ENCODE measurements at regions not wholly inside any gene's neighbourhood (a gene's known extent, or its start where the extent isn't known, plus 50 kb on each side); places are given as distances from the start of the nearest gene placed in this dataset.

- no peak overlapping the region for H3K27ac Mint-ChIP-seq
- H3K4me3 Mint-ChIP-seq = no peak overlapping the region
- peaks cover 17% of the 10 kb centered on the region for H3K9me3 Mint-ChIP-seq
- H3K27me3 Mint-ChIP-seq (ENCODE audit: low read depth) = peaks cover 21% of the 10 kb centered on the region
- peaks cover 2% of the 10 kb centered on the region for H3K36me3 Mint-ChIP-seq (ENCODE audit: low read depth)
- peaks cover 11% of the 10 kb centered on the region for H3K4me1 Mint-ChIP-seq (ENCODE audit: low read depth)
Observed at GRCh38 chr1:59122527-59122926, 174.4 kb upstream of the FGGY start.

GRCh38 chr1:59123081-59123681 lies 173.7 kb upstream of the FGGY start:
- H3K4me1 Mint-ChIP-seq (ENCODE audit: low read depth) = peaks cover 13% of the 10 kb centered on the region
- H3K27me3 Mint-ChIP-seq (ENCODE audit: low read depth) = peaks cover 17% of the 10 kb centered on the region
- H3K4me3 Mint-ChIP-seq = no peak overlapping the region
- no peak overlapping the region for H3K27ac Mint-ChIP-seq
- H3K9me3 Mint-ChIP-seq = peaks cover 17% of the 10 kb centered on the region
- peaks cover 5% of the 10 kb centered on the region for H3K36me3 Mint-ChIP-seq (ENCODE audit: low read depth)

- H3K27ac Mint-ChIP-seq = no peak overlapping the region
- peaks cover 13% of the 10 kb centered on the region for H3K4me1 Mint-ChIP-seq (ENCODE audit: low read depth)
- peaks cover 13% of the 10 kb centered on the region for H3K27me3 Mint-ChIP-seq (ENCODE audit: low read depth)
- peaks cover 5% of the 10 kb centered on the region for H3K36me3 Mint-ChIP-seq (ENCODE audit: low read depth)
- H3K4me3 Mint-ChIP-seq = no peak overlapping the region
- H3K9me3 Mint-ChIP-seq = peaks cover 17% of the 10 kb centered on the region
Observed at GRCh38 chr1:59124166-59124565, 172.7 kb upstream of the FGGY start.

- H3K27me3 Mint-ChIP-seq (ENCODE audit: low read depth) = peaks cover 13% of the 10 kb centered on the region
- H3K9me3 Mint-ChIP-seq = peaks cover 17% of the 10 kb centered on the region
- H3K4me1 Mint-ChIP-seq (ENCODE audit: low read depth) = peaks cover 13% of the 10 kb centered on the region
- no peak overlapping the region for H3K4me3 Mint-ChIP-seq
- no peak overlapping the region for H3K27ac Mint-ChIP-seq
- H3K36me3 Mint-ChIP-seq (ENCODE audit: low read depth) = peaks cover 5% of the 10 kb centered on the region
Observed at GRCh38 chr1:59125154-59125553, 171.7 kb upstream of the FGGY start.

- H3K4me3 Mint-ChIP-seq = no peak overlapping the region
- peaks cover 9% of the 10 kb centered on the region for H3K27me3 Mint-ChIP-seq (ENCODE audit: low read depth)
- peaks cover 13% of the 10 kb centered on the region for H3K4me1 Mint-ChIP-seq (ENCODE audit: low read depth)
- peaks cover 17% of the 10 kb centered on the region for H3K9me3 Mint-ChIP-seq
- no peak overlapping the region for H3K27ac Mint-ChIP-seq
- peaks cover 5% of the 10 kb centered on the region for H3K36me3 Mint-ChIP-seq (ENCODE audit: low read depth)
Observed at GRCh38 chr1:59125676-59126320, 171.1 kb upstream of the FGGY start.

GRCh38 chr1:59126366-59126765 lies 170.5 kb upstream of the FGGY start:
- Mint-ChIP-seq H3K9me3 (peaks cover 17% of the 10 kb centered on the region), H3K4me1 (ENCODE audit: low read depth) (peaks cover 13% of the 10 kb centered on the region), H3K27me3 (ENCODE audit: low read depth) (peaks cover 5% of the 10 kb centered on the region), H3K4me3 (no peak overlapping the region), H3K36me3 (ENCODE audit: low read depth) (peaks cover 5% of the 10 kb centered on the region), H3K27ac (no peak overlapping the region)

GRCh38 chr1:59128239-59128736 lies 168.6 kb upstream of the FGGY start:
- Mint-ChIP-seq H3K4me3 (no peak overlapping the region), H3K27ac (no peak overlapping the region), H3K36me3 (ENCODE audit: low read depth) (peaks cover 5% of the 10 kb centered on the region), H3K4me1 (ENCODE audit: low read depth) (peaks cover 15% of the 10 kb centered on the region), H3K9me3 (peaks cover 13% of the 10 kb centered on the region), H3K27me3 (ENCODE audit: low read depth) (peaks cover 5% of the 10 kb centered on the region)

- Mint-ChIP-seq H3K27ac (no peak overlapping the region), H3K4me3 (no peak overlapping the region), H3K27me3 (ENCODE audit: low read depth) (peaks cover 9% of the 10 kb centered on the region), H3K4me1 (ENCODE audit: low read depth) (peaks cover 15% of the 10 kb centered on the region), H3K36me3 (ENCODE audit: low read depth) (peaks cover 7% of the 10 kb centered on the region), H3K9me3 (peaks cover 14% of the 10 kb centered on the region)
Observed at GRCh38 chr1:59128784-59129227, 168.1 kb upstream of the FGGY start.

- no peak overlapping the region for H3K4me3 Mint-ChIP-seq
Observed at GRCh38 chr1:59132295-59132694, 164.6 kb upstream of the FGGY start.

GRCh38 chr1:59133997-59134396 lies 162.9 kb upstream of the FGGY start:
- peaks cover 2% of the 10 kb centered on the region for H3K36me3 Mint-ChIP-seq (ENCODE audit: low read depth)
- peaks cover 15% of the 10 kb centered on the region for H3K4me1 Mint-ChIP-seq (ENCODE audit: low read depth)
- H3K27ac Mint-ChIP-seq = no peak overlapping the region
- H3K4me3 Mint-ChIP-seq = no peak overlapping the region
- peaks cover 4% of the 10 kb centered on the region for H3K9me3 Mint-ChIP-seq
- H3K27me3 Mint-ChIP-seq (ENCODE audit: low read depth) = peaks cover 9% of the 10 kb centered on the region

More at GRCh38 chr1:59132295-59132694, 164.6 kb upstream of the FGGY start:
- Mint-ChIP-seq H3K36me3 (ENCODE audit: low read depth) (peaks cover 6% of the 10 kb centered on the region), H3K4me1 (ENCODE audit: low read depth) (peaks cover 8% of the 10 kb centered on the region), H3K27ac (no peak overlapping the region), H3K9me3 (peaks cover 4% of the 10 kb centered on the region), H3K27me3 (ENCODE audit: low read depth) (peaks cover 9% of the 10 kb centered on the region)

GRCh38 chr1:59135761-59136255 lies 161.1 kb upstream of the FGGY start:
- H3K36me3 Mint-ChIP-seq (ENCODE audit: low read depth) = peaks cover 2% of the 10 kb centered on the region
- no peak overlapping the region for H3K27ac Mint-ChIP-seq
- peaks cover 31% of the 10 kb centered on the region for H3K4me1 Mint-ChIP-seq (ENCODE audit: low read depth)
- peaks cover 9% of the 10 kb centered on the region for H3K27me3 Mint-ChIP-seq (ENCODE audit: low read depth)
- H3K4me3 Mint-ChIP-seq = no peak overlapping the region
- H3K9me3 Mint-ChIP-seq = peaks cover 4% of the 10 kb centered on the region

- peaks cover 2% of the 10 kb centered on the region for H3K36me3 Mint-ChIP-seq (ENCODE audit: low read depth)
- H3K9me3 Mint-ChIP-seq = peaks cover 4% of the 10 kb centered on the region
- peaks cover 34% of the 10 kb centered on the region for H3K4me1 Mint-ChIP-seq (ENCODE audit: low read depth)
- no peak overlapping the region for H3K4me3 Mint-ChIP-seq
- H3K27me3 Mint-ChIP-seq (ENCODE audit: low read depth) = peaks cover 9% of the 10 kb centered on the region
- no peak overlapping the region for H3K27ac Mint-ChIP-seq
Observed at GRCh38 chr1:59136541-59137275, 160.2 kb upstream of the FGGY start.

- H3K27ac Mint-ChIP-seq = no peak overlapping the region
- peaks cover 2% of the 10 kb centered on the region for H3K36me3 Mint-ChIP-seq (ENCODE audit: low read depth)
- no peak overlapping the region for H3K4me3 Mint-ChIP-seq
- peaks cover 34% of the 10 kb centered on the region for H3K4me1 Mint-ChIP-seq (ENCODE audit: low read depth)
- H3K9me3 Mint-ChIP-seq = peaks cover 4% of the 10 kb centered on the region
- peaks cover 8% of the 10 kb centered on the region for H3K27me3 Mint-ChIP-seq (ENCODE audit: low read depth)
Observed at GRCh38 chr1:59137276-59137615, 159.6 kb upstream of the FGGY start.

- Mint-ChIP-seq H3K4me3 (no peak overlapping the region), H3K27ac (no peak overlapping the region), H3K9me3 (peaks cover 4% of the 10 kb centered on the region), H3K27me3 (ENCODE audit: low read depth) (peaks cover 5% of the 10 kb centered on the region), H3K4me1 (ENCODE audit: low read depth) (peaks cover 41% of the 10 kb centered on the region), H3K36me3 (ENCODE audit: low read depth) (peaks cover 2% of the 10 kb centered on the region)
Observed at GRCh38 chr1:59137968-59138367, 158.9 kb upstream of the FGGY start.
